A673 (cell line): ENCODE measurements at regions not wholly inside any gene's neighbourhood (a gene's known extent, or its start where the extent isn't known, plus 50 kb on each side); places are given as distances from the start of the nearest gene placed in this dataset.

ENCODE experiments used
- BruUV-seq: library from RNA; stranded (reverse); fragments of 400-500 nt; replicated peaks from 2 replicates; lab custom pipeline; 2021; lab: Mats Ljungman, UMichigan
- CTCF ChIA-PET: fragments of 300-600 bp; sonication (Branson Sonifier 250); formaldehyde crosslinking; loops from one replicate; lab custom pipeline; 2022; ENCODE audit warnings: antibody characterized with exemption; lab: Charles Lee
- POLR2A ChIA-PET: fragments of 300-600 bp; sonication (Branson Sonifier 250); formaldehyde crosslinking; loops from one replicate; lab custom pipeline; 2022; ENCODE audit warnings: antibody characterized with exemption; ENCODE audit not compliant: low non-redundant PET; lab: Charles Lee
- DNase-seq: peaks from one replicate; pipeline ENCODE4 v3.0.0-alpha.2; 2015; ENCODE audit warnings: low spot score
- H3K27ac ChIP-seq: fragments of 200-600 bp; sonication (generic); 2 replicates; pipeline ENCODE4 v1.5.1; 2016; ENCODE audit warnings: mixed run types, low read depth, mild to moderate bottlenecking, mixed read lengths, antibody characterized with exemption, low read length; ENCODE audit not compliant: poor library complexity, severe bottlenecking
- H3K27me3 ChIP-seq: fragments of 200-600 bp; sonication (generic); replicated peaks from 2 replicates; pipeline ENCODE4 v1.6.1; 2017; ENCODE audit warnings: mixed run types, low read depth, mild to moderate bottlenecking, mixed read lengths, antibody characterized with exemption, low read length; ENCODE audit not compliant: insufficient read depth, poor library complexity
- H3K36me3 ChIP-seq: fragments of 200-600 bp; sonication (generic); 2 replicates; pipeline ENCODE4 v1.6.1; 2016; ENCODE audit warnings: mixed run types, mild to moderate bottlenecking, mixed read lengths, antibody characterized with exemption, low read length; ENCODE audit not compliant: insufficient read depth, poor library complexity, severe bottlenecking
- H3K4me1 ChIP-seq: fragments of 200-600 bp; sonication (generic); 2 replicates; pipeline ENCODE4 v1.6.1; 2017; ENCODE audit warnings: mixed run types, mild to moderate bottlenecking, mixed read lengths, antibody characterized with exemption, low read length; ENCODE audit not compliant: insufficient read depth, poor library complexity, severe bottlenecking
- H3K4me3 ChIP-seq: fragments of 200-600 bp; sonication (generic); 2 replicates; pipeline ENCODE4 v1.5.1; 2016; ENCODE audit warnings: low read depth, mixed run types, mild to moderate bottlenecking, mixed read lengths, low read length; ENCODE audit not compliant: poor library complexity, severe bottlenecking
- H3K9me3 ChIP-seq: fragments of 200-600 bp; sonication (generic); 2 replicates; pipeline ENCODE4 v1.6.1; 2016; ENCODE audit warnings: mixed run types, low read depth, mild to moderate bottlenecking, mixed read lengths, antibody characterized with exemption, low read length; ENCODE audit not compliant: poor library complexity, severe bottlenecking
- CTCF ChIP-seq: fragments of 300-800, 200-600 bp; sonication (generic); conservative IDR thresholded peaks from 2 replicates; pipeline ENCODE4 v1.5.1; 2017; ENCODE audit warnings: low read depth, mild to moderate bottlenecking, antibody characterized with exemption, low read length, moderate library complexity, mixed read lengths
- EZH2 ChIP-seq: fragments of 200-600 bp; sonication (generic); IDR thresholded peaks from 2 replicates; pipeline ENCODE4 v1.6.1; 2017; ENCODE audit warnings: borderline replicate concordance, low read depth, mild to moderate bottlenecking, mixed read lengths, antibody characterized with exemption, low read length; ENCODE audit not compliant: poor library complexity, severe bottlenecking
- intact Hi-C: fragments of 100-400 bp; cut with micrococcal nuclease; formaldehyde crosslinking; loops from one replicate; pipeline ENCODE4 v1.10.0; 2022; ENCODE audit not compliant: unreplicated experiment

GRCh38 chr5:9776525-9776924 lies 146.4 kb upstream of the TAS2R1 start:
- POLR2A ChIA-PET = no interaction called here
- CTCF ChIA-PET = no interaction called here
- TF ChIP-seq CTCF = no peak
- TF ChIP-seq EZH2 = no peak
- no peak for DNase-seq
- Histone ChIP-seq H3K27me3 (no peaks in the 10 kb centered on the region), H3K27ac (no peak overlapping the region), H3K4me1 (no peaks in the 10 kb centered on the region), H3K9me3 (no peaks in the 10 kb centered on the region), H3K4me3 (no peak overlapping the region), H3K36me3 (no peaks in the 10 kb centered on the region)
- no TSS peak for BruUV-seq
- intact Hi-C loops = no loop called here

- Histone ChIP-seq H3K4me3 (no peak overlapping the region), H3K4me1 (no peaks in the 10 kb centered on the region), H3K27ac (no peak overlapping the region), H3K9me3 (no peaks in the 10 kb centered on the region), H3K36me3 (no peaks in the 10 kb centered on the region), H3K27me3 (no peaks in the 10 kb centered on the region)
- intact Hi-C loops = no loop called here
- no peak for DNase-seq
- TF ChIP-seq CTCF (no peak), EZH2 (no peak)
- POLR2A ChIA-PET = no interaction called here
- BruUV-seq = no TSS peak
- CTCF ChIA-PET = interaction anchor here (0.5 kb wide), 1 partner anchor 438 kb away, joined by 4 read pairs; no protein-coding TSS in a partner anchor
Observed at GRCh38 chr5:9775339-9775738, 145.2 kb upstream of the TAS2R1 start.

GRCh38 chr5:9774472-9775079 lies 144.4 kb upstream of the TAS2R1 start:
- intact Hi-C loops = no loop called here
- CTCF ChIA-PET = no interaction called here
- H3K27ac ChIP-seq = no peak overlapping the region

More at GRCh38 chr5:9774472-9775079, 144.4 kb upstream of the TAS2R1 start:
- no TSS peak for BruUV-seq
- Histone ChIP-seq H3K4me3 (no peak overlapping the region), H3K36me3 (no peaks in the 10 kb centered on the region), H3K4me1 (no peaks in the 10 kb centered on the region), H3K27me3 (no peaks in the 10 kb centered on the region), H3K9me3 (no peaks in the 10 kb centered on the region)
- DNase-seq = peak; percentile 2
- POLR2A ChIA-PET = no interaction called here
- TF ChIP-seq EZH2 (no peak), CTCF (no peak)
